ENCODE measurements at regions not wholly inside any gene's neighbourhood (a gene's known extent, or its start where the extent isn't known, plus 50 kb on each side); places are given as distances from the start of the nearest gene placed in this dataset.

DNA sequence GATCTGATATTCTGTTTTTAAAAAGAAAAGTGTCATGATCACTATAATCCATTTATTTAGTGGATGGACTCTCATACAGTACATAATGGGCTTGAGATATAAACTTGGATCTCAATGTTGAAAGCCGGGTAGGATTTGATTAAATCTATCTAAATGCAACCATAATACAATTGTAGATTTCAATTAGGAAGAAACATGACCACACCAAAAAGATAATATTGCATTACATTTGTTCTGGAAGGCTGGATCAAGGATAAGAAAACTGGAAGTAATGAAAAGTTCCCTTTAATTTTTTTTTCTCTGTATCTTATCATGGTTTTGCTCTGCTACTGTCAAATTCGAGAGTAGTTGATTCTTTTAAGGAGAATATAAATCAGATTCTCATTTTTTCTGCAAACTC is 51.3 kb upstream of the UFL1 start:
- TF ChIP-seq JUN (IDR thresholded peaks at IDR 0.05; ENCODE audit: low read depth, low read length), result no peak
- no peak for TF ChIP-seq POLR2A (IDR thresholded peaks at IDR 0.05; ENCODE audit: control extremely low read depth in 1 of 2, low read depth in 2 of 2, low read length in 2 of 2)
- no peak for TF ChIP-seq YY1 (IDR thresholded peaks at IDR 0.05; ENCODE audit: low read depth, low read length)
- TF ChIP-seq RBBP5 (IDR thresholded peaks at IDR 0.05; ENCODE audit: borderline replicate concordance, low read depth, low read length), result no peak
- TF ChIP-seq, protein P1, sequence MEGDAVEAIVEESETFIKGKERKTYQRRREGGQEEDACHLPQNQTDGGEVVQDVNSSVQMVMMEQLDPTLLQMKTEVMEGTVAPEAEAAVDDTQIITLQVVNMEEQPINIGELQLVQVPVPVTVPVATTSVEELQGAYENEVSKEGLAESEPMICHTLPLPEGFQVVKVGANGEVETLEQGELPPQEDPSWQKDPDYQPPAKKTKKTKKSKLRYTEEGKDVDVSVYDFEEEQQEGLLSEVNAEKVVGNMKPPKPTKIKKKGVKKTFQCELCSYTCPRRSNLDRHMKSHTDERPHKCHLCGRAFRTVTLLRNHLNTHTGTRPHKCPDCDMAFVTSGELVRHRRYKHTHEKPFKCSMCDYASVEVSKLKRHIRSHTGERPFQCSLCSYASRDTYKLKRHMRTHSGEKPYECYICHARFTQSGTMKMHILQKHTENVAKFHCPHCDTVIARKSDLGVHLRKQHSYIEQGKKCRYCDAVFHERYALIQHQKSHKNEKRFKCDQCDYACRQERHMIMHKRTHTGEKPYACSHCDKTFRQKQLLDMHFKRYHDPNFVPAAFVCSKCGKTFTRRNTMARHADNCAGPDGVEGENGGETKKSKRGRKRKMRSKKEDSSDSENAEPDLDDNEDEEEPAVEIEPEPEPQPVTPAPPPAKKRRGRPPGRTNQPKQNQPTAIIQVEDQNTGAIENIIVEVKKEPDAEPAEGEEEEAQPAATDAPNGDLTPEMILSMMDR (IDR thresholded peaks at IDR 0.05; ENCODE audit: control extremely low read depth in 1 of 3, insufficient read depth in 1 of 3, low read depth in 1 of 3, low read length in 3 of 3), result no peak
- TF ChIP-seq, protein P2, sequence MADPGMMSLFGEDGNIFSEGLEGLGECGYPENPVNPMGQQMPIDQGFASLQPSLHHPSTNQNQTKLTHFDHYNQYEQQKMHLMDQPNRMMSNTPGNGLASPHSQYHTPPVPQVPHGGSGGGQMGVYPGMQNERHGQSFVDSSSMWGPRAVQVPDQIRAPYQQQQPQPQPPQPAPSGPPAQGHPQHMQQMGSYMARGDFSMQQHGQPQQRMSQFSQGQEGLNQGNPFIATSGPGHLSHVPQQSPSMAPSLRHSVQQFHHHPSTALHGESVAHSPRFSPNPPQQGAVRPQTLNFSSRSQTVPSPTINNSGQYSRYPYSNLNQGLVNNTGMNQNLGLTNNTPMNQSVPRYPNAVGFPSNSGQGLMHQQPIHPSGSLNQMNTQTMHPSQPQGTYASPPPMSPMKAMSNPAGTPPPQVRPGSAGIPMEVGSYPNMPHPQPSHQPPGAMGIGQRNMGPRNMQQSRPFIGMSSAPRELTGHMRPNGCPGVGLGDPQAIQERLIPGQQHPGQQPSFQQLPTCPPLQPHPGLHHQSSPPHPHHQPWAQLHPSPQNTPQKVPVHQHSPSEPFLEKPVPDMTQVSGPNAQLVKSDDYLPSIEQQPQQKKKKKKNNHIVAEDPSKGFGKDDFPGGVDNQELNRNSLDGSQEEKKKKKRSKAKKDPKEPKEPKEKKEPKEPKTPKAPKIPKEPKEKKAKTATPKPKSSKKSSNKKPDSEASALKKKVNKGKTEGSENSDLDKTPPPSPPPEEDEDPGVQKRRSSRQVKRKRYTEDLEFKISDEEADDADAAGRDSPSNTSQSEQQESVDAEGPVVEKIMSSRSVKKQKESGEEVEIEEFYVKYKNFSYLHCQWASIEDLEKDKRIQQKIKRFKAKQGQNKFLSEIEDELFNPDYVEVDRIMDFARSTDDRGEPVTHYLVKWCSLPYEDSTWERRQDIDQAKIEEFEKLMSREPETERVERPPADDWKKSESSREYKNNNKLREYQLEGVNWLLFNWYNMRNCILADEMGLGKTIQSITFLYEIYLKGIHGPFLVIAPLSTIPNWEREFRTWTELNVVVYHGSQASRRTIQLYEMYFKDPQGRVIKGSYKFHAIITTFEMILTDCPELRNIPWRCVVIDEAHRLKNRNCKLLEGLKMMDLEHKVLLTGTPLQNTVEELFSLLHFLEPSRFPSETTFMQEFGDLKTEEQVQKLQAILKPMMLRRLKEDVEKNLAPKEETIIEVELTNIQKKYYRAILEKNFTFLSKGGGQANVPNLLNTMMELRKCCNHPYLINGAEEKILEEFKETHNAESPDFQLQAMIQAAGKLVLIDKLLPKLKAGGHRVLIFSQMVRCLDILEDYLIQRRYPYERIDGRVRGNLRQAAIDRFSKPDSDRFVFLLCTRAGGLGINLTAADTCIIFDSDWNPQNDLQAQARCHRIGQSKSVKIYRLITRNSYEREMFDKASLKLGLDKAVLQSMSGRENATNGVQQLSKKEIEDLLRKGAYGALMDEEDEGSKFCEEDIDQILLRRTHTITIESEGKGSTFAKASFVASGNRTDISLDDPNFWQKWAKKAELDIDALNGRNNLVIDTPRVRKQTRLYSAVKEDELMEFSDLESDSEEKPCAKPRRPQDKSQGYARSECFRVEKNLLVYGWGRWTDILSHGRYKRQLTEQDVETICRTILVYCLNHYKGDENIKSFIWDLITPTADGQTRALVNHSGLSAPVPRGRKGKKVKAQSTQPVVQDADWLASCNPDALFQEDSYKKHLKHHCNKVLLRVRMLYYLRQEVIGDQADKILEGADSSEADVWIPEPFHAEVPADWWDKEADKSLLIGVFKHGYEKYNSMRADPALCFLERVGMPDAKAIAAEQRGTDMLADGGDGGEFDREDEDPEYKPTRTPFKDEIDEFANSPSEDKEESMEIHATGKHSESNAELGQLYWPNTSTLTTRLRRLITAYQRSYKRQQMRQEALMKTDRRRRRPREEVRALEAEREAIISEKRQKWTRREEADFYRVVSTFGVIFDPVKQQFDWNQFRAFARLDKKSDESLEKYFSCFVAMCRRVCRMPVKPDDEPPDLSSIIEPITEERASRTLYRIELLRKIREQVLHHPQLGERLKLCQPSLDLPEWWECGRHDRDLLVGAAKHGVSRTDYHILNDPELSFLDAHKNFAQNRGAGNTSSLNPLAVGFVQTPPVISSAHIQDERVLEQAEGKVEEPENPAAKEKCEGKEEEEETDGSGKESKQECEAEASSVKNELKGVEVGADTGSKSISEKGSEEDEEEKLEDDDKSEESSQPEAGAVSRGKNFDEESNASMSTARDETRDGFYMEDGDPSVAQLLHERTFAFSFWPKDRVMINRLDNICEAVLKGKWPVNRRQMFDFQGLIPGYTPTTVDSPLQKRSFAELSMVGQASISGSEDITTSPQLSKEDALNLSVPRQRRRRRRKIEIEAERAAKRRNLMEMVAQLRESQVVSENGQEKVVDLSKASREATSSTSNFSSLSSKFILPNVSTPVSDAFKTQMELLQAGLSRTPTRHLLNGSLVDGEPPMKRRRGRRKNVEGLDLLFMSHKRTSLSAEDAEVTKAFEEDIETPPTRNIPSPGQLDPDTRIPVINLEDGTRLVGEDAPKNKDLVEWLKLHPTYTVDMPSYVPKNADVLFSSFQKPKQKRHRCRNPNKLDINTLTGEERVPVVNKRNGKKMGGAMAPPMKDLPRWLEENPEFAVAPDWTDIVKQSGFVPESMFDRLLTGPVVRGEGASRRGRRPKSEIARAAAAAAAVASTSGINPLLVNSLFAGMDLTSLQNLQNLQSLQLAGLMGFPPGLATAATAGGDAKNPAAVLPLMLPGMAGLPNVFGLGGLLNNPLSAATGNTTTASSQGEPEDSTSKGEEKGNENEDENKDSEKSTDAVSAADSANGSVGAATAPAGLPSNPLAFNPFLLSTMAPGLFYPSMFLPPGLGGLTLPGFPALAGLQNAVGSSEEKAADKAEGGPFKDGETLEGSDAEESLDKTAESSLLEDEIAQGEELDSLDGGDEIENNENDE (IDR thresholded peaks at IDR 0.05; ENCODE audit: insufficient replicate concordance, low read length), result no peak
- TF ChIP-seq SIN3A (conservative IDR thresholded peaks at IDR 0.05 in 1 of 2, IDR thresholded peaks at IDR 0.05 in 1 of 2; ENCODE audit: low read depth in 1 of 2, low read length in 2 of 2), result no peak
- no peak for TF ChIP-seq TEAD4 (IDR thresholded peaks at IDR 0.05; ENCODE audit: low read depth, low read length)
- no peak for TF ChIP-seq CBX5 (IDR thresholded peaks at IDR 0.05; ENCODE audit: low read depth, low read length)
- no peak for TF ChIP-seq POLR2AphosphoS5 (IDR thresholded peaks at IDR 0.05; ENCODE audit: low read depth, low read length)
- TF ChIP-seq BRCA1 (IDR thresholded peaks at IDR 0.05; ENCODE audit: low read depth, low read length), result no peak
- TF ChIP-seq EGR1 (IDR thresholded peaks at IDR 0.05; ENCODE audit: borderline replicate concordance, low read depth, low read length), result no peak
- TF ChIP-seq NRF1 (IDR thresholded peaks at IDR 0.05; ENCODE audit: low read depth, low read length), result no peak
